Retinal pigment epithelial cell (primary cell): ENCODE measurements at regions not wholly inside any gene's neighbourhood (a gene's known extent, or its start where the extent isn't known, plus 50 kb on each side); places are given as distances from the start of the nearest gene placed in this dataset.
"Not testable (repeated sequence)": the region's sequence is repeated elsewhere in the genome, so short reads cannot be mapped to it uniquely, and the experiment has no call there.

Source experiments
- DNase-seq: peaks from one replicate; pipeline ENCODE4 v3.0.0-alpha.2; 2010; ENCODE audit warnings: low read depth
- H3K4me3 ChIP-seq: 2 replicates; pipeline ENCODE4 v1.5.1; 2011; ENCODE audit warnings: mild to moderate bottlenecking, low read length, control low read depth, moderate library complexity
- CTCF ChIP-seq: conservative IDR thresholded peaks from 2 replicates; pipeline ENCODE4 v1.5.1; 2011; ENCODE audit warnings: low read depth, low read length, control low read depth, inconsistent platforms

DNA sequence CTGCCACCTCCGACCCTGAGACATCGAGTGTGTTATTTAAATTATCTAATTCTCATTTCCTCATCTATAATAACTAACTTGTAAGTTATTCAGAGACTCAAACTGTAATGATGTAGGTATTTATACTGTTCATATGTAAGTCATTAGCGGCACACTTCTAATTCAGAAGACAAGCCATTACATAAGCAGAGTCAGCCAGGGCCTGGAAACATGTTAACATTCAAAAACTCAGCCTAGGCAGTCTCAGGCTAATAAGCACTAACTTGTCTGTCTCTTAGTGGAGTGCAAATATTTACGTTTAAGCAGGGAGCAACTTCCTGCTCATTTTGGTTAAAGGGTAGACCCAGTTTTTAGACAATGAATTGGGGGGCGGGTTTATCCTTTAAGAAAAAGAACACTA, 598.4 kb downstream of the ACTL7B start:
- no peak overlapping the region for H3K4me3 ChIP-seq
- TF ChIP-seq CTCF: no peak
- no peak for DNase-seq

- H3K4me3 ChIP-seq: no peak overlapping the region
- TF ChIP-seq CTCF: no peak
- no peak for DNase-seq
These were observed 601.5 kb downstream of the ACTL7B start for GRCh38 chr9:108254236-108254635.

- H3K4me3 ChIP-seq, DNase-seq: not testable (repeated sequence)
These were observed 608.4 kb downstream of the ACTL7B start for GRCh38 chr9:108247391-108247790.

- no peak for TF ChIP-seq CTCF
- DNase-seq: no peak
- no peak overlapping the region for H3K4me3 ChIP-seq
These were observed 609.9 kb downstream of the ACTL7B start for GRCh38 chr9:108245901-108246300.

GRCh38 chr9:108245331-108245730, 610.5 kb downstream of the ACTL7B start:
- DNase-seq: no peak
- no peak for TF ChIP-seq CTCF
- no peak overlapping the region for H3K4me3 ChIP-seq

- DNase-seq: no peak
- H3K4me3 ChIP-seq: no peak overlapping the region
- no peak for TF ChIP-seq CTCF
These were observed 611.1 kb downstream of the ACTL7B start for GRCh38 chr9:108244686-108245085.

GRCh38 chr9:108241384-108242073, 614.3 kb downstream of the ACTL7B start:
- DNase-seq: no peak
- no peak overlapping the region for H3K4me3 ChIP-seq
- no peak for TF ChIP-seq CTCF
